IPS-11a (cell line): ENCODE measurements at regions not wholly inside any gene's neighbourhood (a gene's known extent, or its start where the extent isn't known, plus 50 kb on each side); places are given as distances from the start of the nearest gene placed in this dataset.
"Not testable (repeated sequence)": the region's sequence is repeated elsewhere in the genome, so short reads cannot be mapped to it uniquely, and the experiment has no call there.

Source experiments
- H3K4me3 ChIP-seq: one replicate; pipeline ENCODE4 v1.5.1; 2013; ENCODE audit warnings: low read depth, low read length, control low read depth

- no peak overlapping the region for H3K4me3 ChIP-seq
These were observed 194.3 kb downstream of the RTP5 start for GRCh38 chr2:242063850-242064249.

- H3K4me3 ChIP-seq: no peak overlapping the region
These were observed 195.1 kb downstream of the RTP5 start for GRCh38 chr2:242064364-242065250.

- H3K4me3 ChIP-seq: no peak overlapping the region
These were observed 195.9 kb downstream of the RTP5 start for GRCh38 chr2:242065426-242065825.

GRCh38 chr2:242069018-242069417, 199.5 kb downstream of the RTP5 start:
- H3K4me3 ChIP-seq: no peak overlapping the region

GRCh38 chr2:242069938-242070395, 200.4 kb downstream of the RTP5 start:
- H3K4me3 ChIP-seq: not testable (repeated sequence)

GRCh38 chr2:242070726-242071125, 201.2 kb downstream of the RTP5 start:
- H3K4me3 ChIP-seq: not testable (repeated sequence)

GRCh38 chr2:242071377-242071776, 201.8 kb downstream of the RTP5 start:
- not testable (repeated sequence) for H3K4me3 ChIP-seq

- H3K4me3 ChIP-seq: not testable (repeated sequence)
These were observed 202.4 kb downstream of the RTP5 start for GRCh38 chr2:242071936-242072335.

GRCh38 chr2:242075168-242075567, 205.6 kb downstream of the RTP5 start:
- no peak overlapping the region for H3K4me3 ChIP-seq

GRCh38 chr2:242075696-242076095, 206.2 kb downstream of the RTP5 start:
- H3K4me3 ChIP-seq: no peak overlapping the region

GRCh38 chr2:242076184-242076583, 206.7 kb downstream of the RTP5 start:
- not testable (repeated sequence) for H3K4me3 ChIP-seq

- not testable (repeated sequence) for H3K4me3 ChIP-seq
These were observed 208.9 kb downstream of the RTP5 start for GRCh38 chr2:242078426-242078825.

GRCh38 chr2:242079792-242080191, 210.3 kb downstream of the RTP5 start:
- not testable (repeated sequence) for H3K4me3 ChIP-seq

GRCh38 chr2:242080575-242081214, 211.2 kb downstream of the RTP5 start:
- H3K4me3 ChIP-seq: not testable (repeated sequence)

- not testable (repeated sequence) for H3K4me3 ChIP-seq
These were observed 214.5 kb downstream of the RTP5 start for GRCh38 chr2:242084034-242084433.

- not testable (repeated sequence) for H3K4me3 ChIP-seq
These were observed 215.6 kb downstream of the RTP5 start for GRCh38 chr2:242085024-242085674.

- no peak overlapping the region for H3K4me3 ChIP-seq
These were observed 216.6 kb downstream of the RTP5 start for GRCh38 chr2:242085941-242086621.

GRCh38 chr2:242088044-242088443, 218.5 kb downstream of the RTP5 start:
- peak overlapping the region; percentile 27 for H3K4me3 ChIP-seq

GRCh38 chr2:242088471-242089212, 219.1 kb downstream of the RTP5 start:
- H3K4me3 ChIP-seq: peak overlapping the region; percentile 57

- H3K4me3 ChIP-seq: peak overlapping the region; percentile 57
These were observed 219.7 kb downstream of the RTP5 start for GRCh38 chr2:242089213-242089549.
